NOMO-1 (cell line): ENCODE measurements at regions not wholly inside any gene's neighbourhood (a gene's known extent, or its start where the extent isn't known, plus 50 kb on each side); places are given as distances from the start of the nearest gene placed in this dataset.
"Not testable (repeated sequence)": the region's sequence is repeated elsewhere in the genome, so short reads cannot be mapped to it uniquely, and the experiment has no call there.

ENCODE experiments used
- DNase-seq, 2 experiments: peaks; one replicate each; lab custom pipeline; 2025; ENCODE audit not compliant: unreplicated experiment in 2 of 2; lab: John Stamatoyannopoulos, UW

DNA sequence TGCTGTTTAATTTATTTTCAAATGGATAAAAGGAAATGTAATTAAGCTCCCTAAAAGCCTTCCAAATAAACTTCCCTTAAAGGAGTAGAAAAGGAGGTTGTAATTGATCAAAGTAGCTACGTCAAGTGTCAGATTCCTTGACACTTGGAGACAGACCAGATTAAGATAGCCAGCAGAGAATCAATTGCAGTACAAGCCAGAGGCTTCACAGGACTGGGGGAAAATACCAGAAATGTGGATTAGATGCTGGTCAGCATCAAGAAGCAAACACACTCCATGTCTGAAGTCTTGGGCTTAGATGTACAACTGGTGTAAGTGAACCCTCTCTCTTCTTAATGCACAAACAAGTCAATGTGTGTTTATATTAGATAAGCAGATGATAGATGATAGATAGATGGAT, 184.9 kb upstream of the TAS2R1 start:
- no peak for DNase-seq

DNA sequence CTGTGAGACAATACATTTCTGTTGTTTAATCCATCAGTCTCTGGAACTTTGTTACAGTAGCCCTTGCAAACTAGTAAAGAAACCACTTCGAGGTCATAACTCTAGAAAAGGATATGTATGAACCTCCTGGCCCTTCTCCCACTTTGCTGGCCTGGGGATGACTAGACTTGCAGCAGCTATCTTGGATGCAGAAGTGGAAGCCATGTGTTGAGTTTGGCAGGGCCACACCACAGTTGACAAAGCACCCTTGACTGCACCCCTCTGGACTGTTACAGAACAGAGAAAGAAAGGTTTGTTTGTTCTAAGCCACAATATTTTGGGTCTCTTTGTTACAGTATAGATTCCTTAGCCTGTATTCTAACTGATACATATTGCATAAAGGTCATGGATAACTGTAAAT, 183.2 kb upstream of the TAS2R1 start:
- no peak for DNase-seq

DNA sequence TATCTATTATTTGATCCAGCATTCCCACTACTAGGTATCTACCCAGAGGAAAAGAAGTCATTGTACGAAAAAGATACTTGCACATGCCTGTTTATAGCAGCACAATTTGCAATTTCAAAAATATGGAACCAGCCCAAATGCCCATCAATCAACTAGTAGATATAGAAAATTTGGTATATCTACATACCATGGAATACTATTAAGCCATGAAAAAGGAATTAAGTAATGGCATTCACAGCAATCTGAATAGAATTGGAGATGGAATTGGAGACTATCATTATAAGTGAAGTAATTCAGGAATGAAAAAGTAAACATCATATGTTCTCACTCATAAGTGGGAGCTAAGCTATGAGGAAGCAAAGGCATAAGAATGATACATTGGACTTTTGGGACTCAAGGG, 177.2 kb upstream of the TAS2R1 start:
- DNase-seq: not testable (repeated sequence)

DNA sequence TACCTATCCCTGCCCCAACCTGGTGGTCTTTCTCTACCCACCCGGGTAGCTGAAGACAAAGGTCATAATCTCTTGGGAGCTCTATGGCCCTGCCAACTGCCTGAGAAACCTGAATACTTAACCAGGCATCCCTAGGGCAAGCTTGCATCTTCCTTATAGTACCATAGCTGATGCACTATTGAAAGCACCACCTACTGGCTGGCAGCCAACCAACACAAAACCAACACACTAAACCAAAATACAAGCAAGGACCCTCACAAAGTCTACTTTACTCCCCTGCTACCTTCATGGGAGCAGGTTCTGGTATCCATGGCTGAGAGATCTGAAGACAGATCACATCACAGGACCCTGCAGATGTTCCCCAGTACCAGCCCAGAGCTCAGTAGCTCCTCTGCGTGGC, 171.8 kb upstream of the TAS2R1 start:
- DNase-seq: no peak

DNA sequence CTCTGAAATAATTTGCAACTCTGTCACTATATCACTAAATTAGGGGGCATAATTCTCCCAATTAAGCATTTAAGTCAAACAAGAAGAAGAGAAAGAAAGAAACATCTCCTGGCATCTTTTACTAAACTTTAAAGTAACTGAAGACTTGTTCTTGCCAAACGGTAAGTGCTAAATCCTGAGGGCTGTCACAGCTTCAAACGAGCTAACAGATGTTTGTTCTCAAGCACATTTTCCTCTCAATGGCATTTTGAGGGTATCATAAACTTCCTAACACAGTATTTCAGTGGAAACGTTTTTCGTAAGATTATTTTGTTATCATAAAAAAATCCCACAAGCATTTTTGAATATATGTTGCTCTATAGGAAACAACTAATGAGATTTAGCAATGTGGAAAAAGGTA, 169.5 kb upstream of the TAS2R1 start:
- no peak for DNase-seq

DNA sequence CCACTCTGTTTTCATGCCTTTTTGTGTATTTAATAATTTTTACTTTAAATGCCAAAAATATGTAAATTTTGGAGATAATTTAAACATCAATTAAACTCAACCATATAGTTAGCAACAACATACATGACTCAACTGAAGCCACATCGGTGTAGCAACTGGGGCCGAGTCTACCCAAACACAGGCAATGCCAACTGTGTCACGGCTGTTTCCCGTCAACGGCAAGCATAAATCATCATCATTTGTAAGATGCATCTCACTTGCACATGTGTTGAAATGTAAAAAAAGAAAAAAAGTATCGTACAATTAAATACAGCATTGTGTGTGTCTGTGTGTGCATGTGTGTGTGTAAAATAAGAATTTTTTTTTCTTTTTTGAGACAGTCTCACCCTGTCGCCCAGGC, 160.1 kb upstream of the TAS2R1 start:
- DNase-seq: no peak

DNA sequence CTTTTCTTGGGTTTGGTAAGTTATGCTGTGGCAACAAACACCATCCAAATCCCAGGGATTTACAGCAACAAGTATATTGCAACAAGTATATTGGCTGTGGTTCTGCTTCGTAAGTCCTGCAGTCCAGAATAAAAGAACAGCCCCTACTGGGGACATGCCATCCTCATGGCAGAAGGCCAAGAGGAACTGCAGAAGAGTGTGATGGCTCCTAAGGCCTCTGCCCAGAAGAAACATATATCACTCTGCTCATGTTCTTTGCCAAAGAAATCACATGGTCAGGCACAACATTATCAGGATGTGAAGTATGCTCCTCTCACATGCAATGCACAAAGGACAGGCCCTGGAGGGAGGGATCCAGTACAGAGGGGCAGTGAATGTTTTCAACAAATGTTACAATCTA, 159.6 kb upstream of the TAS2R1 start:
- no peak for DNase-seq

DNA sequence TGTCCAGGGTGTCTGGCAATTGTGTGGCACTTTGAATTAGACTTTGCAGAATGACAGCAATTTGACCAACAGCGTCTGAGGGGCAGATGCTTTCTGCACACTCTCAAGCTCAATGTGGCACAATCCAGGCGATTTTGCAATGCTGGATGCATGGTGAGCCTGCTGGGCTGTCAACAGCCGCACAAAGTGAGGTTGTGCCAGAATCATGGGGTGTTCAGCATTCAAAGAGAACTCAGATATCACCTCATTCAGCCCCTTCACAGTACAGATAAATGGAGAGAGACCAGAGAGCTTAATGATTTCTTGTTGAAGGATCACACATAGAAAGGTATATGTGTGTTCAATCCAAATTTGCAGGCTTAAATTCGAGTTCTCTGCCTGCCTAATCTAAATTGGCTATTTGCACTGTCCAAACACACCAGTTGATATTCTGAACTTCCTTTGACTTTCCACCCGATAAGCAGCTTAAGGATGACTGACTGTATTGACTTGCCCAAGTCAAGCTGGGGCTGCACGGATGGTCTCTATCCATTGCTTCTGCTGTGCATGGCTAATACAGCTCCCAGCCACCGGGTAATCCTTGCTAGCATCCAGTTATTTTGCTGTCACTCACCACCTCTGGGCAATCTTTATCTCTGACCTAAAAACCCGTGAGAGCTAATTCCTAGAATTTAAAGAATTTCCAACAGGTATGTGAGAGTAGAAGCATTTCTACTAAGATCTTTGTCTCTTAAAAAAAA, 157.9 kb upstream of the TAS2R1 start:
- no peak for DNase-seq

DNA sequence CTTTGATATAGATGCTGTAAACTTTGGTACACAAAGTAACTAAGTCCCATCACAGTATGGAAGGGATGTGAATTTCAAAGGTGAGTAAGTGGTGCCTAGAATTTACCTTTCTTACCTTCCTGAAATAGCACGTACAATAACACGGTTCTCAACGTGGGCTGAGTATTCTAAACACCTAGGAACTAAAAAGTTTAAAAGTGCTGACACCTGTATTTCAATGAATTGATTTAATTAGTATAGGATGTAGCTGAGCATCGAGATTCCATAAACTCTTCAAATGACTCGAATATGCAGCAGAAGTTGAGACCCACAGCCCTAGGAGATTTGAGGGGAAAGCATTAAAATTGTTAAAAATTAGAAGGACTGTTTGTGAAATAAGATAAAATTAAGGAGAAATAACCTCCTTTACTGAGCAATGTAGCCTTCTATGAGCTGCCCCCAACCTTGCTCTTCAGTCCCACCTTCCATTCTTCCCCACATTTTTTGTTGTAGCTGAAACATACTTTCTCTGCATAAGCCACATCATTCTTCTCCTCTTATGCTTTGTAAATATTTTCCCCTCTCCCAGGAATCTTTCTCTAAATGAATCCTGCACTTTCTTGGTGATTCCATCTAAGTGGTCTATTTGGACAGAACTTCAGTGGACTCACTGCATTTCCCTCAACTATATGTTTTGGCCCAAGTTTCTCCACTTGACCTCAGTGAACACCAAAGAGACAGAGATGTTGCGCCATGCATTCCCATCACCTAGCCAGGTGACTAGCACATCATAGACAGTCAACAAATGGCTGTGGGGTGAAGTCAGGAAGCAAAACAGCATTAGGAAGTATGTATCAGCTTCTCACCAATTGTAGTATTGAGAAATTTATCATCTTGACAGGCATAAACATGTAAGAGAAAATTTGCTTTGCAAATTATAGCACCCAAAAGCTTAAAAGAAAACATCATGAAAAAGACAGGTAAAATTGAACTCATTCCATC, 156.5 kb upstream of the TAS2R1 start:
- no peak for DNase-seq

DNA sequence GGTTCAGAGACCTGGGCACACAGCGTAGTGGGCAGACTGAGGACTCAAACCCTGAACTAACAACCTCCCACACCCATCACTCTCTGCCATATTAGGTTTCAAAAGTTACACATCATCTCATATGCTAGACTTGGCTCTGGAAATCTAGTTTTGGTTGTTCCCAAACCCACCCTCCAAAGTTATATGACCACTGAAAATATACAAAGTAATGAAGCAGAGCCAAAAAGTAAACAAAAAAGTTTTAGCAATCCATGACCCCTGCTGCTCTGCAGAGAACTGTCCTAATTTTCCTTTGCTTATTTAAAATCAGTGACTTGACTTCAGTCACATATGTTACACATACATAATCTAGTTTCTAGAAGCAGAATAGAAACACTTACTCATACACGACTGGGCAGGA, 155.6 kb upstream of the TAS2R1 start:
- no peak for DNase-seq

DNA sequence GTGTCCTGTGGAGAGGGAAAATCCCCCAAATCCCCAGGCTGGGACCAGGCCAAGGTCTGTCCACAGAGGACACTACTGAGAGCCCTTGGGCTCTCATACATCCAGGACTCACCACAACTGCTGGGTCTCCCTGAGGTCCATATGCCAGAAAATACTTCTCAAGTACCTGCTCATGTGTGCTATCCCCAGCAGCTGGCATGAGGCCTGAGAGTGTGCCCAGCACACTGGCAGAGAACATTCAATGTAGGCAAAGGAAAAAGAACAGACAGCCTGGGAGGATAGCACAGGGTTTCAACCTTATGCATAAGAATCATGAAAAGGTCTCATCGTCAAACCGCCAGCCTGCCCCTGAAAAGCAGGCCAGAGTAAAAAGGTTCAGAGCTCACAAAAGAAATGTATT, 154.1 kb upstream of the TAS2R1 start:
- no peak for DNase-seq

DNA sequence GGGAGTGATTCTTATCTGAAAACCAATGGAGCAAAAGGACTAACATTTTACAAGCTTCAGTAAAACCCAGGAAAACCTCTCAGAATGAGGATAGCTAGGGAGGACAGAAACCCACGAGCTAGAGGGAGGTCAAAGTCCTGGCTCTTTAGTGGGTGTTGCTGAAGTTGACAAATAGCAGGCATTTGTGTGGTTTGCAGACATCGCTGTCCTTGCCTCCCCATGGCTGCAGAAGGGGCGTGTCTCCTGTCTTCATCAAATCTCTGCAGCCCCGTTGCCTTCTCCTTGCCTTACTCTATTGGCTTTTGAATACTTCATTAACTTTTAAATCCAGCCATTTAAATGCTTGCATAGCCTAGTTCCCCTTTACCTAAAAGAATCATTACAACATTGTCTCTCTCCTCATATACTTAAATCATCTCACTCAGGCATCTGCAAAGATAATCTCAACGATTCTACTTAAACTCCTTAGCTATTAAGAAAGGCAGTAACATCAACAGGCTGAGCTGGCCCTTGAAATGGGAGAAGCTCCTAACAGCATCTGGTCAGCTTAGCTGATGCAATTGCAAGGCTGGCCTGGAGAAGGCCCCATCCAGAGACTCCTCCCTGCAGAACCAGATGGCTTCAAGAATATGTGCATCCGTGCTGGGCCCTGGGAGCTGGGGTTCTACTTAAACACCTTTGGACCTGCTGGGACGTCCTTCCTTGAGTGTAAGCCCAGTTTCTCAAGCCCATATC, 152.8 kb upstream of the TAS2R1 start:
- DNase-seq: no peak

DNA sequence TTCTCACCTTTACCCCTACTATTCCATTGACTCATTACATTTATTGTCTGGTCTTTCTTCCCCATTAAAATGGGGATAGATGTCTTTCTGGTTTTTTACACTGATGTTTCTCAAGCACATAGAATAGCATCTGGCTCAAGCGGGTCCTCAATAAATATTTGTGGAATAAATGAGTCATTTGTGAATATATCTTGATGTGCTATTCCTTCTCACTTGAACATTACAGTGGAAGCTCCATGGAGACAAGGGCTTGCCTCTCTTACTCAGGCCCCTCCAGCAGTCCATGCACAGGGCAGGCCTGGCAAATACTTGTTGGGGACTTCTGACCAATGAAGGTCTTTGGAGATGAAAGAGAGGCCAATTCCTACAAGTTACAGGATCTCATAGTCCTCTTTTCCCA, 151.7 kb upstream of the TAS2R1 start:
- DNase-seq: no peak

DNA sequence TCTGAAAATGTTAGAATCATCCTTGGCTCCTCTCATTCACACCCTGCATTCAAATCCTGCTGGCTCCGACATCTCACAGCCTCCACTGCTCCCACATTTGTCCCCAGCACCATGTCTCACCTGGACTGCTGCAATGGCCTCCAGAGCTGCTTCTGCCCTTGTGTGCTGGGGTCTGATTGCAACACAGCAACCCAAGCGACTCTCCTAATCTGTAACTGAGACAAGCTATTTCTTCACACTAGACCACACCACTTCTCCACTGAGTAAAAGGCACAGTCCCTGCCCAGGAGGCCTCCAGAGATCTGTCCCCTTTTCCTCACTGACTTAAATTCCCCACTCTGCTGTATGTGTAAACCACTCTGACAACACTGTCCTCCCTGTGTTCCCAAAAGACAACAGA, 151.1 kb upstream of the TAS2R1 start:
- no peak for DNase-seq

DNA sequence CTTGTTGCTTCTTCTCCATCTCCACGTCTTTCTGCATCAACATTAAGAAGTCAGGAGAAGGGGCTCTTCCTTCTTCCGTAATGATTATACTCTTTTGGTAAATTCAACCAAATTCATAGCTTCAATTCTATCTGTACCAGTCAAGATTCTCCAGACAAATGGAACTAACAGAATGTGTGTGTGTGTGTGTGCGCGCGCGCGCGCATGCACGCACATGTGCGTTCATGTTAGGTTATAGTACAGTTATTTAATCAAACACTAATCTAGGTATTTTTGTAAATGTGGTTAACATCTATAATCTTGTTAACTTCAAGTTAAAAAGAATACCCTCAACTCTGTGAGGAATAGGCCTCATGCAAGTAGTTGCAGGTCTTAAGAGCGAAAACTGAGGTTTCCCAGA, 150.3 kb upstream of the TAS2R1 start:
- DNase-seq: no peak

DNA sequence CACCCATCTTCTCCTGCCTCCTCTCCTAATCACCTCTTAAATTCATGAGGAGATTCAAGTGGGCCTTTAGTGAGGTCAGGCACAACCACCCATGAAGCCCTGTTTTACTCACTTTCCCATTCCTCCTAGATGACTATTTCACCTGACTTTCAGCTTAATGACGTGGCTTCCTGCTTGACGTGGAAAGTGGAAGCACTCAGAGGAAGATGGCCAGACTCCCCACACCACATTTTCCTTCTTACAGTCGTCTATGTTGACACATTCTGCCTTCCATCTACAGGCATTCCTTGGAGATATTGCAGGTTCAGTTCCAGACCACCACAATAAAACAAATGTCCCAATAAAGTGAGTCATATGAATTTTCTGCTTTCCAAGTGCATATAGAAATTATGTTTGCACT, 146.4 kb upstream of the TAS2R1 start:
- no peak for DNase-seq

DNA sequence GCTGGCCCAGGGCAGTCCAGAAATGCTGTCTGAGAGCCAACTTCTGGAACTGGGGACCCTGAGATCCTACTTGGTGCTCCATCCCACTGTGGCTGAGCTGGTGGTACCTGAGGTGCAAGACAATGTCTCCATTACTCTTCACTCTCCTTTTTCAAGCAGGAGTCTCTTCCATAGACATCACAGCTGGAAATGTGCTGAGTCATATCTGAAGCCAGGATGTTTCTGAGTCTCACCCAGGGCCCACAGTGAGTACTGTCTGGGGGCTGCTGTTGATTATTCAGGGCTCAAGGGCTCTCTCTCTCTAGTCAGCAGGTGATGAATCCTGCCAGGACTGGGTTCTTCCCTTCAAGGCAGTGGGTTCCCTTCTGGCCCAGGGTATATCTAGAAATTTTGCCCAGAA, 145.2 kb upstream of the TAS2R1 start:
- no peak for DNase-seq

DNA sequence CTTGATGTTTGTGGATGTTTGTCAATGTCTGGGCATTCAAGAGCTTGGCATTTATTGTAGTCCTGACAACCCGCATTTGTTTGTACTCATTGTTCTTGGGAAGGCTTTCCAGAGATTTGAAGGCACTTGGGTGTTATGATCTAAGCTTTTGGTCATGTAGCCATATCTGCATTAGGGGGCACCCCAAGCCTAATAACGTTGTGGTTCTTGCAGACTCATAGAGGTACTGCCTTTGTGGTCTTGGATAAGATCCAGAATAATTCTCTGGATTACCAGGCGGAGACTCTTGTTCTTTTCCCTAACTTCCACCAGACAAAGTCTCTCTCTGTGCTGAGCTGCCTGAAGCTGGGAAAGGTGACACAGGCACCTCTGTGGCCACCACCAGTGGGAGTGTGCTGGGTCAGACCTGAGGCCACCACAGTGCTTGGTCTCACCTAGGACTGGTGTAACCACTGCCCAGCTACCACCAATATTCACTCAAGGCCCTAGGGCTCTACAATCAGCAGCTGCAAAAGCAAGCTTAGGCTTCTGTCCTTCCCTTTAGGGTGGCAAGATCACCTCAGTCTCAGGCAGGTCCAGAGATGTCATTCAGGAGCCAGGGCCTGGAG, 144.4 kb upstream of the TAS2R1 start:
- no peak for DNase-seq

DNA sequence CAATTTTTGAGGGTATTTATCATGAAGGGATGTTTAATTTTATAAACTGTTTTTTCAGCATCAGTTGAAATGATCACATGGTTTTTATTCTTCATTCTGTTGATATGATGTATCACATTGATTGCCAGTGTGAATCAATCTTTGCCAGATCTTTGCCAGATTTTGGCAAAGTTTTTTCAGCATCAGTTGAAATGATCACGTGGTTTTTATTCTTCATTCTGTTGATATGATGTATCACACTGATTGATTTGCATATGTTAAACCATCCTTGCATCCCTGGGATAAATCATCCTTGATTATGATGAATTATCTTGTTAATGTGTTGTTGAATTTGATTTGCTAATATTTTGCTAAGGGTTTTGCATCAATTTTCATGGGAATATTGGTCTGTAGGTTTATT, 140.9 kb upstream of the TAS2R1 start:
- no peak for DNase-seq

DNA sequence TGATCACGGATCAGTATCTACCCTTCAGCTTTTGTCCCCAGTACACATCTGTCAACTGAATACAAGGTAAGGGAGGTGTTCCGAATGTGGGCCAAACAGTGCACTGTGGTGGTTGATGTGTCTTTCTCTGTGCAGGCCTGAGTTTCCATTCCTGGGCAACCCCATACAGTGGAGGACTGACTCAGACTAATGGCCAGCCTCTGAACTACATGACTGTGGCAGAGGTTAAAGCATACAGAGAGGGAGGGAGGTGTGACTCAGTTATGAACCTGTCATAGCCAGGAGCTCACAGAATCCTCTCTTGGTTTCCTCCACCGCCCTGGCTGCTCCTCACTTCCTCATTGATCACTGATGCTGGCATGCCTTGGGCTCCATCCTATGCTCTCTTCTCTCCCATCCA, 136.4 kb upstream of the TAS2R1 start:
- no peak for DNase-seq
